Smooth muscle cell (in vitro differentiated cells): ENCODE measurements at regions not wholly inside any gene's neighbourhood (a gene's known extent, or its start where the extent isn't known, plus 50 kb on each side); places are given as distances from the start of the nearest gene placed in this dataset.

Experiments used
- DNase-seq: peaks from one replicate; lab custom pipeline; 2025; ENCODE audit not compliant: unreplicated experiment; lab: John Stamatoyannopoulos, UW
- H2AFZ ChIP-seq: fragments of 200-600 bp; sonication (generic); 2 replicates; pipeline ENCODE4 v1.6.0; 2016; ENCODE audit warnings: antibody characterized with exemption, low read depth, mild to moderate bottlenecking
- H3F3A ChIP-seq: fragments of 200-600 bp; sonication (generic); 2 replicates; pipeline ENCODE4 v1.6.0; 2017; ENCODE audit warnings: antibody characterized with exemption, low read depth
- H3K27ac ChIP-seq: fragments of 200-600 bp; sonication (generic); 2 replicates; pipeline ENCODE4 v1.5.1; 2016; ENCODE audit warnings: low read depth, mild to moderate bottlenecking
- H3K27me3 ChIP-seq: fragments of 200-600 bp; sonication (generic); 2 replicates; pipeline ENCODE4 v1.6.1; 2016; ENCODE audit warnings: low read depth, mild to moderate bottlenecking
- H3K36me3 ChIP-seq: fragments of 200-600 bp; sonication (generic); 2 replicates; pipeline ENCODE4 v1.5.1; 2016; ENCODE audit warnings: low read depth
- H3K4me1 ChIP-seq: fragments of 200-600 bp; sonication (generic); 2 replicates; pipeline ENCODE4 v1.5.1; 2016; ENCODE audit warnings: low read depth
- H3K4me2 ChIP-seq: fragments of 200-600 bp; sonication (generic); 2 replicates; pipeline ENCODE4 v1.6.0; 2016; ENCODE audit warnings: mild to moderate bottlenecking
- H3K4me3 ChIP-seq: fragments of 200-600 bp; sonication (generic); 2 replicates; pipeline ENCODE4 v1.5.1; 2016; ENCODE audit warnings: mild to moderate bottlenecking
- H3K79me2 ChIP-seq: fragments of 200-600 bp; sonication (generic); 2 replicates; pipeline ENCODE4 v1.6.0; 2016; ENCODE audit warnings: low read depth, mild to moderate bottlenecking
- H3K9ac ChIP-seq: fragments of 200-600 bp; sonication (generic); 2 replicates; pipeline ENCODE4 v1.6.0; 2016; ENCODE audit warnings: low read depth
- H3K9me3 ChIP-seq: fragments of 200-600 bp; sonication (generic); replicated peaks from 2 replicates; pipeline ENCODE4 v1.5.1; 2016; ENCODE audit warnings: low read depth
- H4K20me1 ChIP-seq: fragments of 200-600 bp; sonication (generic); 2 replicates; pipeline ENCODE4 v1.6.0; 2016; ENCODE audit warnings: low read depth
- WGBS: methylation state at CpG from one replicate; pipeline ENCODE4 v1.1.7; 2016; ENCODE audit warnings: low lambda C conversion rate; 5-methylcytosine and 5-hydroxymethylcytosine counted together
- TF ChIP-seq, protein P1 (sequence below): fragments of 200-600 bp; sonication (generic); IDR thresholded peaks from 2 replicates; pipeline ENCODE4 v1.5.1; 2017; ENCODE audit warnings: borderline replicate concordance, mild to moderate bottlenecking, antibody characterized with exemption; ENCODE audit not compliant: insufficient read depth, poor library complexity, severe bottlenecking

DNA sequence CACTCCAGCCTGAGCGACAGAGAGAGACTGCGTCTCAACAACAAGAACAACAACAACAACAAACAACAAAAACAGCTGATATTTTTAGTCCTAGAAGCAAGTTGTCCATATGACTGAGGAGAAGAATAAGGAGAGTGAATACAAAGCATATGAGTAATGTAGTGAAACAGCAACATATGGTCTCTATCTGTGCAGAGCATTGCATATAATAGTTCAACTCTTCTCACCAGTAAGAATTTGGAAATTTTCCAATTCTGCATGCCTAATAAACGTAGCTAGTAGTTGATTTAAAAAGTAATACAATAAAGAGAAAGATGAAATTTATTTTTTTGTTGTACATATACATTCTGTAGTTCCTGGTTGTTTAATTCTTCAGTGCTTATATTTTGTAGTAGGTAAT is 129.7 kb upstream of the FAM83B start:
- no peak overlapping the region for H3K4me3 ChIP-seq
- no peak overlapping the region for H2AFZ ChIP-seq
- H3K4me2 ChIP-seq, result no peak overlapping the region
- no peaks in the 10 kb centered on the region for H3K79me2 ChIP-seq
- peak overlapping the region; percentile 44 for H3K27ac ChIP-seq
- no peaks in the 10 kb centered on the region for H3K9me3 ChIP-seq
- no peaks in the 10 kb centered on the region for H3K27me3 ChIP-seq
- H3K9ac ChIP-seq, result no peak overlapping the region
- peaks cover 26% of the 10 kb centered on the region for H3K4me1 ChIP-seq
- DNase-seq, result no peak
- H4K20me1 ChIP-seq, result no peaks in the 10 kb centered on the region
- no peaks in the 10 kb centered on the region for H3F3A ChIP-seq
- 81% methylated on average over 3 of the region's 3 CpGs for WGBS
- TF ChIP-seq, protein P1, sequence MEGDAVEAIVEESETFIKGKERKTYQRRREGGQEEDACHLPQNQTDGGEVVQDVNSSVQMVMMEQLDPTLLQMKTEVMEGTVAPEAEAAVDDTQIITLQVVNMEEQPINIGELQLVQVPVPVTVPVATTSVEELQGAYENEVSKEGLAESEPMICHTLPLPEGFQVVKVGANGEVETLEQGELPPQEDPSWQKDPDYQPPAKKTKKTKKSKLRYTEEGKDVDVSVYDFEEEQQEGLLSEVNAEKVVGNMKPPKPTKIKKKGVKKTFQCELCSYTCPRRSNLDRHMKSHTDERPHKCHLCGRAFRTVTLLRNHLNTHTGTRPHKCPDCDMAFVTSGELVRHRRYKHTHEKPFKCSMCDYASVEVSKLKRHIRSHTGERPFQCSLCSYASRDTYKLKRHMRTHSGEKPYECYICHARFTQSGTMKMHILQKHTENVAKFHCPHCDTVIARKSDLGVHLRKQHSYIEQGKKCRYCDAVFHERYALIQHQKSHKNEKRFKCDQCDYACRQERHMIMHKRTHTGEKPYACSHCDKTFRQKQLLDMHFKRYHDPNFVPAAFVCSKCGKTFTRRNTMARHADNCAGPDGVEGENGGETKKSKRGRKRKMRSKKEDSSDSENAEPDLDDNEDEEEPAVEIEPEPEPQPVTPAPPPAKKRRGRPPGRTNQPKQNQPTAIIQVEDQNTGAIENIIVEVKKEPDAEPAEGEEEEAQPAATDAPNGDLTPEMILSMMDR, result no peak
- no peaks in the 10 kb centered on the region for H3K36me3 ChIP-seq

DNA sequence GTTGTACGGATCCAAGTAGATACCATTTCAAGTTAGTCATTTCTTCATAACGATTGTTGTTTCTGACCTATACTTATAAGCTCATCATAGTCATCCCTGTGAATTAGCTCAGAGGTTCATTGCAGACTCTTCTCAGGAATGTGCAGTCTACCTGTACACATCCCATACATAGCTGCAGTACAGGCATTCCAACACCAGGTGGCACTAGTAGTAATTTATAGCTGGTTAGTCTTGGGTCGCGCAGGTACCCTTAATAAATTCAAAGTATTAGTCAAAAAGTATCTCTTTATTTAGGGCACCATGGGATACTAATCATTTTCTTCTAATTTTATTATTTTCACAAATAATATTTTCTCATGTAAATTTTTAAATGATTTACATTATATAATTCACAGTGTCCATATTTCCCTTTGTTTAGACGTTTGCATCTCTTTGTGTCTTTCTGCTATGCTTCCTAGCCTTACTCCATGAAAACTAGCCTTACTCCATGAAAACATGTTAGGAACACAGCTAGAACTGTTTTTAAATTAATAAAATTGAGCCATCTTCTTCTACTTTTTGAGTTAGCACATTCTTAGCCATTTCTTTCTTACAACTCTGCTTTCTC is 128.6 kb upstream of the FAM83B start:
- Histone ChIP-seq H3K36me3 (no peaks in the 10 kb centered on the region), H3K4me1 (peaks cover 26% of the 10 kb centered on the region), H3K9ac (peak overlapping the region; percentile 3), H4K20me1 (no peaks in the 10 kb centered on the region), H3K27me3 (no peaks in the 10 kb centered on the region), H3K4me2 (peak overlapping the region; percentile 17), H2AFZ (peak overlapping the region; percentile 44), H3F3A (no peaks in the 10 kb centered on the region), H3K4me3 (peak overlapping the region; percentile 6), H3K79me2 (no peaks in the 10 kb centered on the region), H3K9me3 (no peaks in the 10 kb centered on the region), H3K27ac (peak overlapping the region; percentile 44)
- DNase-seq, result no peak
- TF ChIP-seq, protein P1, result peak; percentile 93
- 47% methylated on average over 5 of the region's 5 CpGs for WGBS

DNA sequence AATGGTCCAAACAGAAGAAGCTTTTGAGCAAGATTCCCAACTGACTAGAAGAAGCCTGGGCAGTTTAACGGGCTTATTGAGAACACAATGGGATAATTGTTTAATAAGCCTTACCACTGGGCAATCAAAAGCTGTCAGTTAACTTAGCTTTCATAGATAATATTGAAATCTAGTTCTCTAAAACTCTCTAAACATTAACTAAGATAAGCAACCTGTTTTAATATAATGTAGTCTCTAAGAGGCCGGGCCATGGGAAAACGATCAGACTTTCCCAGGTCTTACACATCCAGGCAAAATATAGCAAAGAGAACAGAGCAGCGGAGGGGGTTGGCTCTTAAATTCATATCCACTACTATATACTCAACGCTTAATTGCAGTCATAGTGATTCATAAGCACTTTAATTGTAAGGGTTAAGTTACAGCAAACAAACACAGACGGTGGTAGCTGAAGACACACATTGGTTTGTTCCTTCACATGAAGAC is 128.0 kb upstream of the FAM83B start:
- no peaks in the 10 kb centered on the region for H4K20me1 ChIP-seq
- H3K27ac ChIP-seq, result peak overlapping the region; percentile 0
- TF ChIP-seq, protein P1, result no peak
- H3K4me2 ChIP-seq, result peak overlapping the region; percentile 17
- H3K4me3 ChIP-seq, result peak overlapping the region; percentile 6
- H3K4me1 ChIP-seq, result peaks cover 26% of the 10 kb centered on the region
- no peaks in the 10 kb centered on the region for H3K9me3 ChIP-seq
- 70% methylated on average over 6 of the region's 6 CpGs for whole genome bisulfite sequencing
- H3K9ac ChIP-seq, result peak overlapping the region; percentile 3
- no peaks in the 10 kb centered on the region for H3K36me3 ChIP-seq
- H3F3A ChIP-seq, result no peaks in the 10 kb centered on the region
- H2AFZ ChIP-seq, result peak overlapping the region; percentile 44
- H3K27me3 ChIP-seq, result no peaks in the 10 kb centered on the region
- DNase-seq, result no peak
- no peaks in the 10 kb centered on the region for H3K79me2 ChIP-seq

DNA sequence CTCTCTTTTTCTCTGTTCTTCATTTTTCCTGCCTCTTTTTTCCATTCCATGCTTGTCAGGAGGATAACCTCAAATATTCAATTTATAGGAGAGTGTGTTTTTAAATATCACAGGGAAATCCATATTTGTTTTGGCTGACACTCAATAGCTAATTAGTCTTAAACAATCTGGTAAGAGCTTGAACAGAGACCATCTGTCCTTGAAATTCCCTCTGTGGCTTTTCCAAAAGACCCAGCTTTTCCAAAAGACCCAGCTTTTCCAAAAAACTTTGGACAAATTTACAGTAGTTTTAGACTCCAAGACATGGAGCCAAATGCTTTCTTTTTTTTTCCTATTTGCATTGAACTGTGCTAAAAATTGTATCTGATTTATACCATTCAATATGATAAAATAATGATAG is 127.4 kb upstream of the FAM83B start:
- Histone ChIP-seq H4K20me1 (no peaks in the 10 kb centered on the region), H3K9ac (peak overlapping the region; percentile 3), H2AFZ (peak overlapping the region; percentile 44), H3K9me3 (no peaks in the 10 kb centered on the region), H3K36me3 (no peaks in the 10 kb centered on the region), H3K4me3 (no peak overlapping the region), H3K27ac (peak overlapping the region; percentile 0), H3K79me2 (no peaks in the 10 kb centered on the region), H3K4me2 (peak overlapping the region; percentile 17), H3K27me3 (no peaks in the 10 kb centered on the region), H3K4me1 (peaks cover 26% of the 10 kb centered on the region), H3F3A (no peaks in the 10 kb centered on the region)
- no peak for DNase-seq
- TF ChIP-seq, protein P1, result no peak
